Neural crest cell (in vitro differentiated cells): ENCODE measurements at regions not wholly inside any gene's neighbourhood (a gene's known extent, or its start where the extent isn't known, plus 50 kb on each side); places are given as distances from the start of the nearest gene placed in this dataset.
"Not testable (repeated sequence)": the region's sequence is repeated elsewhere in the genome, so short reads cannot be mapped to it uniquely, and the experiment has no call there.

ENCODE experiments used
- DNase-seq: peaks from one replicate; pipeline ENCODE4 v3.0.0; 2021; ENCODE audit warnings: low read depth, mixed read lengths, low spot score
- H3K27ac Mint-ChIP-seq: one replicate; pipeline ENCODE4 v1.8.0; 2021; ENCODE audit warnings: mild to moderate bottlenecking, mixed read lengths; ENCODE audit not compliant: unreplicated experiment
- H3K27me3 Mint-ChIP-seq: 2 replicates; pipeline ENCODE4 v1.8.0; 2021; ENCODE audit warnings: low read depth, mild to moderate bottlenecking, mixed read lengths
- H3K36me3 Mint-ChIP-seq: 2 replicates; pipeline ENCODE4 v1.8.0; 2021; ENCODE audit warnings: low read depth, mild to moderate bottlenecking, mixed read lengths
- H3K4me1 Mint-ChIP-seq: 2 replicates; pipeline ENCODE4 v1.8.0; 2021; ENCODE audit warnings: mixed read lengths
- H3K4me3 Mint-ChIP-seq: one replicate; pipeline ENCODE4 v1.8.0; 2021; ENCODE audit warnings: mild to moderate bottlenecking, mixed read lengths
- H3K9me3 Mint-ChIP-seq: 2 replicates; pipeline ENCODE4 v1.8.0; 2021; ENCODE audit warnings: mixed read lengths
- CTCF ChIP-seq: fragments of 200-600 bp; sonication (generic); conservative IDR thresholded peaks from 2 replicates; pipeline ENCODE4 v1.5.0; 2021; ENCODE audit warnings: antibody characterized with exemption, mild to moderate bottlenecking

- TF ChIP-seq CTCF = no peak
- Mint-ChIP-seq H3K36me3 (no peaks in the 10 kb centered on the region), H3K27me3 (peaks cover 7% of the 10 kb centered on the region), H3K4me3 (no peak overlapping the region), H3K27ac (no peak overlapping the region), H3K9me3 (no peaks in the 10 kb centered on the region), H3K4me1 (no peaks in the 10 kb centered on the region)
- DNase-seq = no peak
These were observed 241.4 kb upstream of the NPVF start for GRCh38 chr7:25469669-25470068.

GRCh38 chr7:25476863-25477499, 248.7 kb upstream of the NPVF start:
- Mint-ChIP-seq H3K9me3 (no peaks in the 10 kb centered on the region), H3K27ac (no peak overlapping the region)
- TF ChIP-seq CTCF = no peak

GRCh38 chr7:25478221-25478620, 249.9 kb upstream of the NPVF start:
- H3K4me1 Mint-ChIP-seq, DNase-seq, H3K36me3 Mint-ChIP-seq, H3K27me3 Mint-ChIP-seq, H3K9me3 Mint-ChIP-seq, H3K27ac Mint-ChIP-seq, H3K4me3 Mint-ChIP-seq: not testable (repeated sequence)

More at GRCh38 chr7:25476863-25477499, 248.7 kb upstream of the NPVF start:
- Mint-ChIP-seq H3K27me3 (peaks cover 3% of the 10 kb centered on the region), H3K4me3 (no peak overlapping the region), H3K4me1 (no peaks in the 10 kb centered on the region), H3K36me3 (no peaks in the 10 kb centered on the region)
- no peak for DNase-seq

GRCh38 chr7:25478925-25479324, 250.6 kb upstream of the NPVF start:
- Mint-ChIP-seq H3K27me3 (no peaks in the 10 kb centered on the region), H3K9me3 (no peaks in the 10 kb centered on the region), H3K4me1 (no peaks in the 10 kb centered on the region), H3K27ac (no peak overlapping the region), H3K36me3 (no peaks in the 10 kb centered on the region), H3K4me3 (no peak overlapping the region)
- DNase-seq = no peak
- TF ChIP-seq CTCF = no peak

GRCh38 chr7:25481891-25482290, 253.6 kb upstream of the NPVF start:
- no peak for DNase-seq
- no peaks in the 10 kb centered on the region for H3K4me1 Mint-ChIP-seq
- no peaks in the 10 kb centered on the region for H3K9me3 Mint-ChIP-seq
- no peak overlapping the region for H3K4me3 Mint-ChIP-seq
- TF ChIP-seq CTCF = no peak
- H3K36me3 Mint-ChIP-seq = no peaks in the 10 kb centered on the region
- H3K27ac Mint-ChIP-seq = no peak overlapping the region
- H3K27me3 Mint-ChIP-seq = no peaks in the 10 kb centered on the region

GRCh38 chr7:25482631-25483030, 254.3 kb upstream of the NPVF start:
- Mint-ChIP-seq H3K4me1 (no peaks in the 10 kb centered on the region), H3K27me3 (no peaks in the 10 kb centered on the region), H3K9me3 (no peaks in the 10 kb centered on the region), H3K36me3 (no peaks in the 10 kb centered on the region), H3K4me3 (no peak overlapping the region), H3K27ac (no peak overlapping the region)
- no peak for TF ChIP-seq CTCF
- DNase-seq = no peak
